Right atrium auricular region (tissue), 2 donors: ENCODE measurements at regions not wholly inside any gene's neighbourhood (a gene's known extent, or its start where the extent isn't known, plus 50 kb on each side); places are given as distances from the start of the nearest gene placed in this dataset.

Experiments
- DNase-seq: peaks from one replicate; pipeline ENCODE4 v3.0.0-alpha.2; 2019; ENCODE audit warnings: low spot score
- H3K27ac ChIP-seq, 2 donors: fragments of 200-600 bp; sonication (generic); 1 replicate in 1 of 2; 2 replicates in 1 of 2; pipeline ENCODE4 v1.5.1; 2016 to 2019
- H3K27me3 ChIP-seq, 2 donors: fragments of 200-600 bp; sonication (generic); one replicate each; pipeline versions ENCODE4 v1.5.1 to v1.6.0; 2017 to 2019
- H3K36me3 ChIP-seq: fragments of 200-600 bp; sonication (generic); one replicate; pipeline ENCODE4 v1.5.1; 2016
- H3K4me1 ChIP-seq, 2 donors: fragments of 200-600 bp; sonication (generic); one replicate each; pipeline versions ENCODE4 v1.5.1 to v1.6.0; 2017 to 2019
- H3K4me3 ChIP-seq, 2 donors: fragments of 200-600 bp; sonication (generic); 1 replicate in 1 of 2; 2 replicates in 1 of 2; pipeline ENCODE4 v1.5.1; 2017 to 2019; ENCODE audit warnings: mild to moderate bottlenecking in 1 of 2, moderate library complexity in 1 of 2
- H3K9me3 ChIP-seq, 2 donors: fragments of 200-600 bp; sonication (generic); one replicate each; pipeline ENCODE4 v1.5.1; 2019
- CTCF ChIP-seq, 2 donors: fragments of 200-600 bp; sonication (generic); IDR thresholded peaks; one replicate each; pipeline ENCODE4 v1.5.1; 2019; ENCODE audit warnings: antibody characterized with exemption in 2 of 2

DNA sequence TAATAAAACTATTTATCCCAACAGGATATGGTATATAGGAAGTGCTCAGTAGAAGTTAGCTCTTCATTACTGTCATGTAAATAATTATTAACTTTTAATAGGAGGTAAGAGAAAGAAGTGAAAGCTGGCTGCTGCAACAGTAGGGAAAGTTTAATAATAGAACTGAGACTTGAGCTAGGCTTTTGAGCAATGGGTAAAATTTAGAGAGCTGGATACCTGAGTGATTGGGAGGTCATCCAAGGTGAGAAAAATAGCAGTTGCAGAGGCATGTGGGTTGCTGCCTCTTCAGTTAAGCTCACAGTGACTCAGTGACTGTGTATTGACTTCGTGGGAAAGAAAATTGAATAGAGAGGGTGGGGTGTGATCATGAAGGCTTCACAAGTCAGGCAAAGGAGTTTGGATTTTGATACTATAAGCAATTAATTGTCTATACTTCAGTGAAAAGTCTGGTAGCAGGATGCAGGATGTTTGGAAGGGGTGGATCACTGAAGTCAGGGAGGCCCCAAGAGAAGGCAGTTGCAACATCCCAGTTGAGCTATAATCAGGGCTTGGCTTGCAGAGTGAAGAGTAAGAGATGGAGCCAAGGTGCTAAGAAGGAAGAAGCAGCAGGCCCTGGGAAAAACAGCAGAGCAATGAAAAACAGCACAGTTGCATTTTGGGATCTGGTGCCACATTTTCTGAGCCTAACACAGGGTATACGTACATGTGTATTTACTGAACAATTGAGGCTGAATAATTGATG lies 172.0 kb upstream of the FRMD6 start:
- no peak for DNase-seq
- H3K4me1 ChIP-seq, result peaks cover 0 to 5% of the 10 kb centered on the region in 2 donors
- H3K27me3 ChIP-seq, result no peaks in the 10 kb centered on the region
- no peak for TF ChIP-seq CTCF (IDR thresholded peaks at IDR 0.05)
- no peak overlapping the region for H3K4me3 ChIP-seq
- no peaks in the 10 kb centered on the region for H3K36me3 ChIP-seq
- no peaks in the 10 kb centered on the region for H3K9me3 ChIP-seq
- H3K27ac ChIP-seq, result no peak overlapping the region

DNA sequence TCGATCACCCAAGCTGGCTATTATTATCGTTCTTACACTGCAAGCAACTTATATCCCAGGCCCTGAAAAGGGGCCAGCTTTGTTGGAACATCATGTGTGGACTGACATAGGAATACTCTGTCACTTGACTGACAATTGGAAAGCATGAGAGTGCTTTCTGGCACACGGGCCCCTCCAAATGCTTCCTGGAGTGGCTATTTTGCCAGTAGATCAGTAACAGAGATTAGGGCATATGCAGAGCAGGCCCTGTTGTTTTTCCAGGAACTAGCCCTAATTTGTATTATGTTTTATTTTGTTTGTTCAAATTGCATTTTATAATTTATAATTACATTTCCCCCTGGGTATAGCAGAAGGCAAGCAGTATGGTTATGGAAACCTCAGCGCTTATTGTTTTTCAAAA lies 170.1 kb upstream of the FRMD6 start:
- Histone ChIP-seq H3K4me1 (peaks cover 0 to 5% of the 10 kb centered on the region in 2 donors), H3K27me3 (no peaks in the 10 kb centered on the region), H3K4me3 (no peak overlapping the region), H3K36me3 (no peaks in the 10 kb centered on the region), H3K27ac (no peak overlapping the region), H3K9me3 (no peaks in the 10 kb centered on the region)
- TF ChIP-seq CTCF (IDR thresholded peaks at IDR 0.05), result no peak
- DNase-seq, result no peak

DNA sequence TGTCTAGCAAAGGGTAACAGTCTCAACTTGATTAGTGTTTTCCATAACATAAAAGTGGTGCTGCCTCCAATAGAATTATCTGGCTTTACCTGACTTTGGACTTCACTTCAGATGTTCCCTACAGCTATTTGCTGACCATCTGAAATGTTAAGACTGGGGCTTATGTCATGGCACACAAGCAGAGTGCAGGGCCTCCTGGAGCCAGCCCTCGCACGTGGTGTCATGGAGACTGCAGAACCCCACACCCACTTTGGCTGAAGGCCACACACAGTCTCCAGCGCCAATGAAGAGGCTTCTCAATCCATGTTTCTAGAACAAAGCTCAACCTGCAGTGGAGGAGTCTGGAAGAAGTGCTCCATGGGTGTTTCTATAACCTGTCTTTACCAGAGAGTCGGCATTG lies 169.6 kb upstream of the FRMD6 start:
- Histone ChIP-seq H3K9me3 (no peaks in the 10 kb centered on the region), H3K36me3 (no peaks in the 10 kb centered on the region), H3K4me1 (peaks cover 0 to 5% of the 10 kb centered on the region in 2 donors), H3K27ac (no peak overlapping the region), H3K27me3 (no peaks in the 10 kb centered on the region), H3K4me3 (no peak overlapping the region)
- TF ChIP-seq CTCF (IDR thresholded peaks at IDR 0.05), result no peak
- no peak for DNase-seq

DNA sequence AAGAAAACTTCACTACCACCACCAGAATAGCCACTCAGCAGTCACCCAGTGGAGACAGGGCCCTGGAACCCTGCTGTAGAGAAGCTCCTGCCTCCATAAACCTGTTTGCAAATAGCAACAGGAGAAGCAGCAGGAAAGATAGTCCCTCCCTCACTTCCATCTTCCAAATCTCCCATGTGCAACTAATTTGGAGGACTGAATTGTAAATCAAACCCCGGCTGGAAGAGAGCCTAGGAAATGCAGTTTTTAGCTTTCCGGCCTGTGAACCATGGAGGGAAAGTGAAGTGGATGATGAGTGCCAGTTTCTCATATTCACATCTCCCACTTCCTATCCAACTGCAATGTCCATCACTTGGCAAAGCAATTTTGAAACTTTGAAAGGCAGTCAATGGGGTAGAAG lies 167.2 kb upstream of the FRMD6 start:
- Histone ChIP-seq H3K9me3 (no peaks in the 10 kb centered on the region), H3K4me3 (no peak overlapping the region)
- no peak for TF ChIP-seq CTCF (IDR thresholded peaks at IDR 0.05)

DNA sequence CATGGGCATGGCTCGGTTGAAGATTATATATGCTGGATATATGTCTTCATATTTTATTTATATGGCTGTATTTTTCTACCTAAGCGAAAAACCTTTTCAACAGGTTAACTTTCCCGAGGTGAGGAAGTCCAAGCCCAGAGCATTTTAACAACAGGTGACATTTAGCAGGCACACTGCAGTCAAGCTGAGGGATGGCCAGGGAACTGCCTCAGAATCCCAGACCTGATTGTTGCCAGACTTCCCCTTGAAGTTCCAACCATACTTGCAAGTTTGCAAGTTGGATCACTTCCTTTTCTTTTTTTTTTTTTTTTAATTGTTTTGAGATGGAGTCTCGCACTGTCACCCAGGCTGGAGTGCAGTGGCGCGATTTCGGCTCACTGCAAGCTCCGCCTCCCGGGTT lies 166.0 kb upstream of the FRMD6 start:
- Histone ChIP-seq H3K27ac (no peak overlapping the region), H3K9me3 (no peaks in the 10 kb centered on the region), H3K4me3 (no peak overlapping the region), H3K4me1 (no peaks in the 10 kb centered on the region), H3K36me3 (no peaks in the 10 kb centered on the region), H3K27me3 (no peaks in the 10 kb centered on the region)
- no peak for DNase-seq
- TF ChIP-seq CTCF (IDR thresholded peaks at IDR 0.05), result no peak

More for the DNA sequence above, 167.2 kb upstream of the FRMD6 start:
- no peaks in the 10 kb centered on the region for H3K27me3 ChIP-seq
- no peaks in the 10 kb centered on the region for H3K36me3 ChIP-seq
- H3K27ac ChIP-seq, result no peak overlapping the region
- DNase-seq, result no peak
- peaks cover 0 to 2% of the 10 kb centered on the region in 2 donors for H3K4me1 ChIP-seq

DNA sequence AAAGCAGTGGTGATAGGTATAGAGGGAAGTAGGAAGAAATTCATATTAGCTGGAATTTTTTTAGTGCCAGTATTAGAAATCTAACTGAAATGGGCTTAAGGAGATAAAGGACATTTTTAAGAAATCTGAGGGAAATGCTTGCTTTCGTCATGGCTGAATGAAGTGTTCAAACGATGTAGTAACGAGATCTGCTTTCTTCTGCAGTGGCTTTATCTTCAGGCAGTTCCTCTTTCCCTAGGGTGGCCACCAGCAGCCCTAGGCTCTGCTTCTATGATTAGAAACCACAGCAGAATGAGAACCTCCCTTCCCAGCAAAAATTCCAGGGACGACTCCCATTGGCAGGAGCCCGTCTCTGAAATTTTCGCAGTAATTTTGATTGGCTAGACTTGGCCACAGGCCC lies 163.9 kb upstream of the FRMD6 start:
- no peak for DNase-seq
- no peaks in the 10 kb centered on the region for H3K4me1 ChIP-seq
- H3K27ac ChIP-seq, result no peak overlapping the region
- H3K27me3 ChIP-seq, result no peaks in the 10 kb centered on the region
- H3K36me3 ChIP-seq, result no peaks in the 10 kb centered on the region
- no peaks in the 10 kb centered on the region for H3K9me3 ChIP-seq
- H3K4me3 ChIP-seq, result no peak overlapping the region
- no peak for TF ChIP-seq CTCF (IDR thresholded peaks at IDR 0.05)
